Aorta (tissue), 5 donors: ENCODE measurements at regions not wholly inside any gene's neighbourhood (a gene's known extent, or its start where the extent isn't known, plus 50 kb on each side); places are given as distances from the start of the nearest gene placed in this dataset.
A peak's percentile ranks its signal among the peaks of the same experiment; 100 is the strongest.

ENCODE experiments used
- ATAC-seq: fragments of 200-7000 bp; cut with Tn5 transposase; one replicate; pipeline ENCODE4 v1.9.1; 2022; ENCODE audit warnings: moderate library complexity; ENCODE audit not compliant: low FRiP score
- DNase-seq, 2 donors: peaks; one replicate each; pipeline ENCODE4 v3.0.0-alpha.2; 2020
- H3K27ac ChIP-seq, 2 donors: one replicate each; pipeline ENCODE4 v1.5.1; 2013; ENCODE audit warnings: low read length in 2 of 2, mild to moderate bottlenecking in 2 of 2, moderate library complexity in 2 of 2, control low read depth in 1 of 2, inconsistent platforms in 1 of 2, low read depth in 1 of 2
- H3K27me3 ChIP-seq, 2 donors: one replicate each; pipeline ENCODE4 v1.6.1; 2013; ENCODE audit warnings: control low read depth in 1 of 2, low read length in 1 of 2, mild to moderate bottlenecking in 1 of 2, moderate library complexity in 1 of 2; ENCODE audit not compliant: insufficient read depth in 2 of 2, control insufficient read depth in 1 of 2
- H3K36me3 ChIP-seq, 2 donors: one replicate each; pipeline ENCODE4 v1.6.1; 2013; ENCODE audit warnings: control low read depth in 1 of 2, low read length in 1 of 2, mild to moderate bottlenecking in 1 of 2; ENCODE audit not compliant: insufficient read depth in 2 of 2, control insufficient read depth in 1 of 2
- H3K4me1 ChIP-seq, 2 donors: one replicate each; pipeline ENCODE4 v1.6.1; 2013; ENCODE audit warnings: low read length in 2 of 2, control low read depth in 1 of 2, mild to moderate bottlenecking in 1 of 2, moderate library complexity in 1 of 2; ENCODE audit not compliant: insufficient read depth in 2 of 2, control insufficient read depth in 1 of 2
- H3K4me3 ChIP-seq, 2 donors: one replicate each; pipeline ENCODE4 v1.5.1; 2013; ENCODE audit warnings: low read length in 2 of 2, control low read depth in 1 of 2, mild to moderate bottlenecking in 1 of 2
- H3K9me3 ChIP-seq: one replicate; pipeline ENCODE4 v1.6.1; 2013; ENCODE audit warnings: mild to moderate bottlenecking, low read length; ENCODE audit not compliant: control insufficient read depth
- WGBS, 2 donors: extraction: QIAGEN DNeasy Blood & Tissue Kit; methylation state at CpG; one replicate each; pipeline ENCODE4 v1.1.7; 2013; 5-methylcytosine and 5-hydroxymethylcytosine counted together
- intact Hi-C, 2 donors: fragments of 100-400 bp; cut with DNase I; formaldehyde crosslinking; loops; one replicate each; pipeline versions ENCODE4 v1.14.2 to v1.15.0; 2022
- donor health status: healthy with polysubstance abuse.
- donor health status: Bipolar disorder and iron deficiency.
- donor health status: DM: no; HTN: no; CAD: no.
- donor health status: DM: no; HTN: no; CAD: no.
- donor health status: DM: yes; HTN: yes; CAD: no.

- Histone ChIP-seq H3K4me1 (no peaks in the 10 kb centered on the region), H3K27ac (no peak overlapping the region), H3K27me3 (no peaks in the 10 kb centered on the region), H3K36me3 (no peaks in the 10 kb centered on the region), H3K4me3 (no peak overlapping the region), H3K9me3 (no peaks in the 10 kb centered on the region)
- peak; percentile 22 for ATAC-seq
- intact Hi-C loops, result no loop called here
- WGBS, 2 donors, result 66 to 89% methylated on average over 9 of the region's 9 CpGs
- peak in 1 of 2 donors; percentile 56 for DNase-seq
Measured at GRCh38 chrX:126064901-126065541, 101.1 kb downstream of the DCAF12L2 start.

DNA sequence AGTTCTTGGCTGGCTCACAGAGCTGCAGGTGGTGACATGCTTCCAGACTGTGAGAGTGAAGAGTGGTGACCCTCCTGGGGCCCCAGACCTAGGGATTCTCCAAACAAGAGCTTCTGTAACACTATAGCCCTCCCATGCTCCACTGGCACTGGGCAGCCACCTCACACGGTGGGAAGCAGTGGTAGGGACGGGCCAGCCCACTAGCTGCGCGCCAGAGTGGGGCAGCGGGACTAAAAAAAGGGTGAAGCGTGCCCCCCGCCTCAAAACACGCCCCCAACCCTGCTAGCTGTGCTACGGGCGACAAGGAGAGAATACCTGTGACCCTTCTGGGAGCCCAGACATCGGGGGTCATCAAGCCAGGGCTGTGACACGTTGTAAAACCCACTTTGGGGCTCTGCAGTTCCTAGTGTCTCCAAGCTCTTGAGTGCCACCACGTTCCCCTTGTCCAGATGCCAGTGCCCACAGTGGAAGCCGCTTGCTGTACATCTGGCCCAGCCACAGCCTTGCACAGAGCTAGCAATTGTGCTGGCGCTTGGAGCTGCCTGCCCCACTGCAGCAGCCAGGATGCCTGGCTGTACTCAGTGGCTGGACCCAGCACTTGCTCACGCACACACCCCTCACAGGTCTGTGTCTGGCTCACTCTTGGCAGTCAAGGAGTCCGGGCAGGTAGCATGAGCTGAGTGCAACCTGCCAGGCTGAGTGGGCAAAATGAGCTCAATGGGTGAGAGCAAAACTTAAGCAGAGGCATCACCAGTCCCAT lies 100.0 kb downstream of the DCAF12L2 start:
- no peak for ATAC-seq
- intact Hi-C loops, result no loop called here
- peak in 1 of 2 donors; percentile 51 for DNase-seq
- Histone ChIP-seq H3K9me3 (no peaks in the 10 kb centered on the region), H3K4me3 (no peak overlapping the region), H3K4me1 (no peaks in the 10 kb centered on the region), H3K36me3 (no peaks in the 10 kb centered on the region), H3K27ac (no peak overlapping the region), H3K27me3 (no peaks in the 10 kb centered on the region)
- WGBS, 2 donors, result 65 to 87% methylated on average over 17 of the region's 17 CpGs
